ENCODE measurements at regions not wholly inside any gene's neighbourhood (a gene's known extent, or its start where the extent isn't known, plus 50 kb on each side); places are given as distances from the start of the nearest gene placed in this dataset.

DNA sequence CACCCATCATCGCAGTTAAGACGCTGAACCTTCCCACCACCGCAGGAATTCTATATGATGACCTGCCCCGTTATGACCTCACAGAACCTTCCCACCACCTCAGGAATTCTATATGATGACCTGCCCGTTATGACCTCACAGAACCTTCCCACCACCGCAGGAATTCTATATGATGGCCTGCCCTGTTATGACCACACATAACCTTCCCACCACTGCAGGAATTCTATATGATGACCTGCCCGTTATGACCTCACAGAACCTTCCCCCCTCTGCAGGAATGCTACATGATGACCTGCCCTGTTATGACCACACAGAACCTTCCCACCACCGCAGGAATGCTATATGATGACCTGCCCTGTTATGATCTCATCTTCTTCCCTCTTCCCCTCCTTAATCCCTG, 64.3 kb downstream of the IRX1 start:
- TF ChIP-seq, protein P1, sequence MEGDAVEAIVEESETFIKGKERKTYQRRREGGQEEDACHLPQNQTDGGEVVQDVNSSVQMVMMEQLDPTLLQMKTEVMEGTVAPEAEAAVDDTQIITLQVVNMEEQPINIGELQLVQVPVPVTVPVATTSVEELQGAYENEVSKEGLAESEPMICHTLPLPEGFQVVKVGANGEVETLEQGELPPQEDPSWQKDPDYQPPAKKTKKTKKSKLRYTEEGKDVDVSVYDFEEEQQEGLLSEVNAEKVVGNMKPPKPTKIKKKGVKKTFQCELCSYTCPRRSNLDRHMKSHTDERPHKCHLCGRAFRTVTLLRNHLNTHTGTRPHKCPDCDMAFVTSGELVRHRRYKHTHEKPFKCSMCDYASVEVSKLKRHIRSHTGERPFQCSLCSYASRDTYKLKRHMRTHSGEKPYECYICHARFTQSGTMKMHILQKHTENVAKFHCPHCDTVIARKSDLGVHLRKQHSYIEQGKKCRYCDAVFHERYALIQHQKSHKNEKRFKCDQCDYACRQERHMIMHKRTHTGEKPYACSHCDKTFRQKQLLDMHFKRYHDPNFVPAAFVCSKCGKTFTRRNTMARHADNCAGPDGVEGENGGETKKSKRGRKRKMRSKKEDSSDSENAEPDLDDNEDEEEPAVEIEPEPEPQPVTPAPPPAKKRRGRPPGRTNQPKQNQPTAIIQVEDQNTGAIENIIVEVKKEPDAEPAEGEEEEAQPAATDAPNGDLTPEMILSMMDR (IDR thresholded peaks at IDR 0.05) = no peak
- no peak for TF ChIP-seq POLR2A (IDR thresholded peaks at IDR 0.05)
- no peak for TF ChIP-seq EP300 (IDR thresholded peaks at IDR 0.05)

Data from ovary (tissue), 3 donors.